Endothelial cell of umbilical vein (primary cell): ENCODE measurements at regions not wholly inside any gene's neighbourhood (a gene's known extent, or its start where the extent isn't known, plus 50 kb on each side); places are given as distances from the start of the nearest gene placed in this dataset.
A peak's percentile ranks its signal among the peaks of the same experiment; 100 is the strongest.

Source experiments
- BruUV-seq: library from RNA; stranded (reverse); fragments of 400-500 nt; replicated peaks from 2 replicates; lab custom pipeline; 2021; lab: Mats Ljungman, UMichigan
- CTCF ChIA-PET: fragments of 300-600, 350-600 bp; sonication (Branson Sonifier 250); formaldehyde crosslinking; loops from one replicate; lab custom pipeline; 2021; ENCODE audit warnings: antibody characterized with exemption, inconsistent platforms; lab: Charles Lee
- POLR2A ChIA-PET: fragments of 300-600, 350-600 bp; sonication (Branson Sonifier 250); formaldehyde crosslinking; loops from one replicate; lab custom pipeline; 2021; ENCODE audit warnings: antibody characterized with exemption, inconsistent platforms; lab: Charles Lee
- DNase-seq: peaks from one replicate; pipeline ENCODE4 v3.0.0-alpha.2; 2011; ENCODE audit warnings: low read depth, low spot score
- FAIRE-seq: peaks from 2 replicates; lab custom pipeline; 2011; peaks lifted over from hg19 to GRCh38; lab: Jason Lieb, UNC
- H2AFZ ChIP-seq: 2 replicates; pipeline ENCODE4 v1.6.0; 2012; ENCODE audit warnings: low read depth, low read length, control low read depth, inconsistent platforms
- H3K27ac ChIP-seq: 2 replicates; pipeline ENCODE4 v1.5.1; 2011; ENCODE audit warnings: low read depth, mild to moderate bottlenecking, control low read depth, low read length, moderate library complexity; ENCODE audit not compliant: insufficient read depth
- H3K27me3 ChIP-seq, 2 experiments: 2 replicates each; pipeline versions ENCODE4 v1.6.0 to v1.6.1; 2011; ENCODE audit warnings: low read length in 2 of 2, mixed read lengths in 1 of 2; ENCODE audit not compliant: control insufficient read depth in 2 of 2, insufficient read depth in 2 of 2
- H3K36me3 ChIP-seq, 2 experiments: 2 replicates in 1 of 2; 3 replicates in 1 of 2; pipeline ENCODE4 v1.5.1; 2011; ENCODE audit warnings: low read length in 2 of 2, mild to moderate bottlenecking in 1 of 2, moderate library complexity in 1 of 2; ENCODE audit not compliant: control insufficient read depth in 2 of 2, insufficient read depth in 2 of 2; ENCODE audit errors: extremely low read depth in 1 of 2
- H3K4me1 ChIP-seq: 3 replicates; pipeline ENCODE4 v1.5.1; 2011; ENCODE audit warnings: mild to moderate bottlenecking, low read length; ENCODE audit not compliant: control insufficient read depth, insufficient read depth; ENCODE audit errors: extremely low read depth
- H3K4me2 ChIP-seq: 2 replicates; pipeline ENCODE4 v1.6.1; 2011; ENCODE audit warnings: low read length, control low read depth, mixed read lengths; ENCODE audit not compliant: insufficient read depth
- H3K4me3 ChIP-seq, 3 experiments: fragments of 200-600 bp in 1 of 3; sonication (generic), shearing (Covaris generic) in 1 of 3; replicated peaks in 1 of 3; 2 replicates each; pipeline ENCODE4 v1.5.1; 2011 to 2016; ENCODE audit warnings: control low read depth in 3 of 3, low read length in 3 of 3, mild to moderate bottlenecking in 2 of 3, inconsistent platforms in 1 of 3, low read depth in 1 of 3, moderate library complexity in 1 of 3; ENCODE audit not compliant: insufficient read depth in 1 of 3
- H3K79me2 ChIP-seq: 2 replicates; pipeline ENCODE4 v1.6.0; 2012; ENCODE audit warnings: low read length, inconsistent platforms; ENCODE audit not compliant: control insufficient read depth, insufficient read depth
- H3K9ac ChIP-seq: replicated peaks from 2 replicates; pipeline ENCODE3; 2011; ENCODE audit warnings: low read length, control low read depth; ENCODE audit not compliant: insufficient read depth; ENCODE audit errors: extremely low read depth
- H3K9me1 ChIP-seq: replicated peaks from 3 replicates; pipeline ENCODE4 v1.6.0; 2011; ENCODE audit warnings: mild to moderate bottlenecking, low read length; ENCODE audit not compliant: control insufficient read depth, insufficient read depth; ENCODE audit errors: extremely low read depth
- H3K9me3 ChIP-seq: replicated peaks from 2 replicates; pipeline ENCODE4 v1.5.1; 2012; ENCODE audit warnings: low read length, inconsistent platforms; ENCODE audit not compliant: control insufficient read depth, insufficient read depth
- H4K20me1 ChIP-seq: replicated peaks from 2 replicates; pipeline ENCODE3; 2011; ENCODE audit warnings: mild to moderate bottlenecking, low read length; ENCODE audit not compliant: control insufficient read depth, insufficient read depth; ENCODE audit errors: extremely low read depth
- CTCF ChIP-seq, 2 donors: IDR thresholded peaks; 1 replicate in 1 of 2; 2 replicates in 1 of 2; pipeline ENCODE4 v1.5.1; 2011; ENCODE audit warnings: low read length in 2 of 2, mild to moderate bottlenecking in 2 of 2, moderate library complexity in 2 of 2, control low read depth in 1 of 2, inconsistent platforms in 1 of 2, low read depth in 1 of 2; ENCODE audit not compliant: insufficient read depth in 1 of 2; ENCODE audit errors: extremely low read depth in 1 of 2
- EZH2 ChIP-seq: IDR thresholded peaks from 2 replicates; pipeline ENCODE4 v1.6.1; 2012; ENCODE audit warnings: borderline replicate concordance, low read depth, mild to moderate bottlenecking, moderate library complexity, low read length, inconsistent platforms; ENCODE audit not compliant: severe bottlenecking
- FOS ChIP-seq: IDR thresholded peaks from 2 replicates; pipeline ENCODE4 v1.6.1; 2011; ENCODE audit warnings: mild to moderate bottlenecking, low read length, moderate library complexity, borderline replicate concordance; ENCODE audit not compliant: insufficient read depth
- GATA2 ChIP-seq: IDR thresholded peaks from 2 replicates; pipeline ENCODE4 v1.7.0; 2011; ENCODE audit warnings: low read depth, mild to moderate bottlenecking, moderate library complexity, mixed read lengths, low read length; ENCODE audit not compliant: insufficient read length, insufficient read depth
- JUN ChIP-seq: IDR thresholded peaks from 2 replicates; pipeline ENCODE4 v1.6.1; 2011; ENCODE audit warnings: borderline replicate concordance, low read depth; ENCODE audit not compliant: insufficient read length, insufficient read depth
- MAX ChIP-seq: IDR thresholded peaks from 2 replicates; pipeline ENCODE4 v1.6.1; 2011; ENCODE audit not compliant: insufficient read depth, insufficient read length
- MYC ChIP-seq: IDR thresholded peaks from one replicate; pipeline ENCODE4 v1.6.1; 2011; ENCODE audit warnings: mild to moderate bottlenecking, low read depth, low read length
- POLR2A ChIP-seq: IDR thresholded peaks from 2 replicates; pipeline ENCODE4 v1.6.1; 2012; ENCODE audit warnings: low read depth, mild to moderate bottlenecking, control low read depth, low read length
- POLR2AphosphoS5 ChIP-seq: IDR thresholded peaks from 2 replicates; pipeline ENCODE4 v1.6.1; 2012; ENCODE audit warnings: low read depth, mild to moderate bottlenecking, control low read depth, low read length, moderate library complexity; ENCODE audit not compliant: insufficient read depth
- dilution Hi-C: fragments of 300-500 bp; cut with MboI; formaldehyde crosslinking; loops from one replicate; pipeline ENCODE4 v1.15.0; 2019; ENCODE audit warnings: low sequenced_read_pairs; ENCODE audit not compliant: extremely low pct_ligation_motif_present
- intact Hi-C: fragments of 100-400 bp; cut with micrococcal nuclease; formaldehyde crosslinking; loops from one replicate; pipeline ENCODE4 v1.10.0; 2022

GRCh38 chrX:43064096-43064495 is 286.1 kb upstream of the PPP1R2C start:
- no peak overlapping the region for H3K4me2 ChIP-seq
- TF ChIP-seq GATA2 (peak; percentile 47), JUN (no peak)
- intact Hi-C loops = no loop called here
- no peak overlapping the region for H3K9ac ChIP-seq
- no peaks in the 10 kb centered on the region for H3K9me1 ChIP-seq
- POLR2A ChIA-PET = no interaction called here
- no peaks in the 10 kb centered on the region for H4K20me1 ChIP-seq
- dilution Hi-C loops = no loop called here
- no peak overlapping the region for H2AFZ ChIP-seq
- no peak overlapping the region for H3K4me3 ChIP-seq
- CTCF ChIA-PET = no interaction called here
- FAIRE-seq (no peak), DNase-seq (no peak)
- BruUV-seq = no TSS peak
- no peaks in the 10 kb centered on the region for H3K9me3 ChIP-seq
- no peak overlapping the region for H3K27ac ChIP-seq
- H3K36me3 ChIP-seq = no peaks in the 10 kb centered on the region
- no peaks in the 10 kb centered on the region for H3K27me3 ChIP-seq
- H3K79me2 ChIP-seq = no peaks in the 10 kb centered on the region
- H3K4me1 ChIP-seq = no peaks in the 10 kb centered on the region

- Histone ChIP-seq H3K27me3 (no peaks in the 10 kb centered on the region), H3K4me2 (no peak overlapping the region), H3K4me3 (no peak overlapping the region), H3K4me1 (no peaks in the 10 kb centered on the region), H3K27ac (no peak overlapping the region), H3K36me3 (no peaks in the 10 kb centered on the region), H3K9ac (no peak overlapping the region), H3K79me2 (no peaks in the 10 kb centered on the region), H3K9me1 (no peaks in the 10 kb centered on the region), H2AFZ (no peak overlapping the region), H4K20me1 (no peaks in the 10 kb centered on the region), H3K9me3 (no peaks in the 10 kb centered on the region)
- ChIA-PET POLR2A (no interaction called here), CTCF (no interaction called here)
- dilution Hi-C loops (no loop called here), intact Hi-C loops (no loop called here)
- no peak for TF ChIP-seq FOS
- TF ChIP-seq CTCF (IDR thresholded peaks at IDR 0.05; ENCODE audit: extremely low read depth in 1 of 2, insufficient read depth in 1 of 2, low read depth in 1 of 2, low read length in 2 of 2) = no peak
- TF ChIP-seq EZH2 = no peak
- no peak for TF ChIP-seq GATA2
- TF ChIP-seq JUN = no peak
- no peak for TF ChIP-seq POLR2A
- no peak for TF ChIP-seq MAX
- TF ChIP-seq MYC = no peak
- no peak for TF ChIP-seq POLR2AphosphoS5
- FAIRE-seq (no peak), DNase-seq (peak; percentile 3)
- BruUV-seq = no TSS peak
Measured at GRCh38 chrX:43065978-43066377, 288.0 kb upstream of the PPP1R2C start.
